ENCODE measurements at regions not wholly inside any gene's neighbourhood (a gene's known extent, or its start where the extent isn't known, plus 50 kb on each side); places are given as distances from the start of the nearest gene placed in this dataset.

DNA sequence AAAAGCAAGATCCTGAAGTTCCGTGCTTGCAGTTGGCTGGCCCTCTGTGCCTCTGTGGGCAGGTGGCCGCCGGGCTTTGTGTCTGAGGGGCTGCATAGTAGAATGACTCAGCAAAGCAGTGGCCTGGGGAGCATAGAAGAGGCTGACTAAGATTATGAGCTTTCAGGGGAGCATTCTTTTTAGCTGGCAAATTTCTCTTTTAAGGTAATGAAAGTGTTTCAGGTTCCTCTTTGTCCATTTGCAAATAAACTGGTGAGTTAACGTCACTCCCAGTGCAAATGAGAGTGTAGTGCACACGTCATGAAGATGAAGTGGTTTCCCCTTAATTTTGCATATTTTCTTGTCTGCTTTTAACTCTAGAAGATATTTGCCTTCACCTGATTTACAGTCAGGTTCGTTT lies 98.6 kb downstream of the BCL2L11 start:
- H3K36me3 ChIP-seq (ENCODE audit: low read depth, low read length): no peaks in the 10 kb centered on the region
- no peaks in the 10 kb centered on the region for H4K20me1 ChIP-seq (ENCODE audit: low read length)
- no TSS peak for BruUV-seq (replicated peaks)
- no peak overlapping the region for H3K9ac ChIP-seq (ENCODE audit: low read length)
- no peaks in the 10 kb centered on the region for H3K27me3 ChIP-seq (ENCODE audit: low read length)
- DNase-seq (no peak), ATAC-seq (no peak)
- H3K9me2 ChIP-seq (replicated peaks; ENCODE audit: low read length): no peaks in the 10 kb centered on the region
- H3K27ac ChIP-seq (ENCODE audit: low read length): no peak overlapping the region
- H3K4me1 ChIP-seq (ENCODE audit: insufficient read depth, low read length): no peaks in the 10 kb centered on the region
- H3K9me3 ChIP-seq (ENCODE audit: low read length): no peaks in the 10 kb centered on the region
- CTCF ChIA-PET: no interaction called here
- no peak overlapping the region for H3K4me2 ChIP-seq (ENCODE audit: low read length)
- no peak overlapping the region for H3K4me3 ChIP-seq (ENCODE audit: low read length)
- no peaks in the 10 kb centered on the region for H3F3A ChIP-seq (ENCODE audit: low read length, unreplicated experiment)
- no peaks in the 10 kb centered on the region for H3K79me2 ChIP-seq (ENCODE audit: low read length)
- intact Hi-C loops (cut with micrococcal nuclease): no loop called here
- H2AFZ ChIP-seq (ENCODE audit: low read length): no peak overlapping the region
- POLR2A ChIA-PET (ENCODE audit: unreplicated experiment): no interaction called here
- no peak for TF ChIP-seq EZH2phosphoT487 (IDR thresholded peaks at IDR 0.05; ENCODE audit: borderline replicate concordance, low read length)
- TF ChIP-seq EZH2 (IDR thresholded peaks at IDR 0.05; ENCODE audit: low read length, unreplicated experiment): no peak
- TF ChIP-seq, protein P1, sequence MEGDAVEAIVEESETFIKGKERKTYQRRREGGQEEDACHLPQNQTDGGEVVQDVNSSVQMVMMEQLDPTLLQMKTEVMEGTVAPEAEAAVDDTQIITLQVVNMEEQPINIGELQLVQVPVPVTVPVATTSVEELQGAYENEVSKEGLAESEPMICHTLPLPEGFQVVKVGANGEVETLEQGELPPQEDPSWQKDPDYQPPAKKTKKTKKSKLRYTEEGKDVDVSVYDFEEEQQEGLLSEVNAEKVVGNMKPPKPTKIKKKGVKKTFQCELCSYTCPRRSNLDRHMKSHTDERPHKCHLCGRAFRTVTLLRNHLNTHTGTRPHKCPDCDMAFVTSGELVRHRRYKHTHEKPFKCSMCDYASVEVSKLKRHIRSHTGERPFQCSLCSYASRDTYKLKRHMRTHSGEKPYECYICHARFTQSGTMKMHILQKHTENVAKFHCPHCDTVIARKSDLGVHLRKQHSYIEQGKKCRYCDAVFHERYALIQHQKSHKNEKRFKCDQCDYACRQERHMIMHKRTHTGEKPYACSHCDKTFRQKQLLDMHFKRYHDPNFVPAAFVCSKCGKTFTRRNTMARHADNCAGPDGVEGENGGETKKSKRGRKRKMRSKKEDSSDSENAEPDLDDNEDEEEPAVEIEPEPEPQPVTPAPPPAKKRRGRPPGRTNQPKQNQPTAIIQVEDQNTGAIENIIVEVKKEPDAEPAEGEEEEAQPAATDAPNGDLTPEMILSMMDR (conservative IDR thresholded peaks at IDR 0.05; ENCODE audit: low read depth, low read length): no peak

DNA sequence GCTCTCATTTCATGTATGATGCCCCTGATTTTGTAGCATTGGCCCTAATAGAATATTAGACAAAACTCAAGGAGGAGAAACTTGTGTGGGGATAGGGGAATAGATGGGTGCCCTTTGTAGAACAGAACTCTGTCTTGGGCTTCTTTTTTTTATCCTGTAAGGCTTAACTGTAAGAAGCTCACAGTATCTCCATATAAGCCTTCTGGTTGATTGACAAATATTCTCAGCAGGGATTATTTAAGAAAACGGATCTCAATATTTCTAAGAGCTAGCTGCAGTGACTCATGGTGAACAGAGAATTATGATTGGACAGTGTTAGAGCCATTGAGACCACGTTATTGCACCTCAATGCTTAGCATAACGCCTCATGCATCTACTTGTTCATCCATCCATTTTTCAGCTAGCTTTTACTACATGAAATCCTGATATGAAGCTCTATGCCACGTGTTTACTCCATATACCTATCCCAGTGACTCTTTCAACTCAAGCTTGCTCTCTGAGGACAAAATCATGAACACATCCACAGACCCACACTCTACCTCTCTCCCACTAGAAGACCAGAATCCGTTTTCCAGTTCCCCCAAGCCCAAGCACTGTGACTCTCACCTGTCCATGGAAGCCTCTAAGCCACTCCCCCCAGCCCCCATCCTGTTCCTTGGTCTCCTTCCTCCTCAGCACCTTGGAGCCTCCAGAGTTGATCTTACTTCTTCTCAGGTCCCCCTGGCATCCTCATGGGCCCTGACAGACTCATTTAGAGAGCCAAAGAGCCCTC lies 99.2 kb downstream of the BCL2L11 start:
- no peaks in the 10 kb centered on the region for H3K79me2 ChIP-seq (ENCODE audit: low read length)
- no peaks in the 10 kb centered on the region for H3F3A ChIP-seq (ENCODE audit: low read length, unreplicated experiment)
- POLR2A ChIA-PET (ENCODE audit: unreplicated experiment): no interaction called here
- no peaks in the 10 kb centered on the region for H3K9me3 ChIP-seq (ENCODE audit: low read length)
- TF ChIP-seq, protein P1 (conservative IDR thresholded peaks at IDR 0.05; ENCODE audit: low read depth, low read length): no peak
- TF ChIP-seq EZH2phosphoT487 (IDR thresholded peaks at IDR 0.05; ENCODE audit: borderline replicate concordance, low read length): no peak
- TF ChIP-seq EZH2 (IDR thresholded peaks at IDR 0.05; ENCODE audit: low read length, unreplicated experiment): no peak
- no peaks in the 10 kb centered on the region for H3K27me3 ChIP-seq (ENCODE audit: low read length)
- H2AFZ ChIP-seq (ENCODE audit: low read length): no peak overlapping the region
- no peak overlapping the region for H3K27ac ChIP-seq (ENCODE audit: low read length)
- no peak overlapping the region for H3K4me2 ChIP-seq (ENCODE audit: low read length)
- no peak overlapping the region for H3K4me3 ChIP-seq (ENCODE audit: low read length)
- no peaks in the 10 kb centered on the region for H3K4me1 ChIP-seq (ENCODE audit: insufficient read depth, low read length)
- ATAC-seq (no peak), DNase-seq (no peak)
- intact Hi-C loops (cut with micrococcal nuclease): no loop called here
- H3K9ac ChIP-seq (ENCODE audit: low read length): no peak overlapping the region
- no TSS peak for BruUV-seq (replicated peaks)
- CTCF ChIA-PET: no interaction called here
- no peaks in the 10 kb centered on the region for H3K36me3 ChIP-seq (ENCODE audit: low read depth, low read length)
- no peaks in the 10 kb centered on the region for H4K20me1 ChIP-seq (ENCODE audit: low read length)
- H3K9me2 ChIP-seq (replicated peaks; ENCODE audit: low read length): no peaks in the 10 kb centered on the region

GRCh38 chr2:111220962-111221361 lies 100.2 kb downstream of the BCL2L11 start:
- H2AFZ ChIP-seq (ENCODE audit: low read length): no peak overlapping the region
- no peaks in the 10 kb centered on the region for H3K9me2 ChIP-seq (replicated peaks; ENCODE audit: low read length)
- ChIA-PET POLR2A (ENCODE audit: unreplicated experiment) (no interaction called here), CTCF (no interaction called here)
- H3K36me3 ChIP-seq (ENCODE audit: low read depth, low read length): no peaks in the 10 kb centered on the region
- H4K20me1 ChIP-seq (ENCODE audit: low read length): no peaks in the 10 kb centered on the region
- intact Hi-C loops (cut with micrococcal nuclease): no loop called here
- no peaks in the 10 kb centered on the region for H3F3A ChIP-seq (ENCODE audit: low read length, unreplicated experiment)
- no peaks in the 10 kb centered on the region for H3K79me2 ChIP-seq (ENCODE audit: low read length)
- H3K9ac ChIP-seq (ENCODE audit: low read length): no peak overlapping the region
- no peak overlapping the region for H3K4me3 ChIP-seq (ENCODE audit: low read length)
- no peaks in the 10 kb centered on the region for H3K4me1 ChIP-seq (ENCODE audit: insufficient read depth, low read length)
- H3K27ac ChIP-seq (ENCODE audit: low read length): no peak overlapping the region
- BruUV-seq (replicated peaks): no TSS peak
- DNase-seq (no peak), ATAC-seq (no peak)
- H3K4me2 ChIP-seq (ENCODE audit: low read length): no peak overlapping the region
- H3K9me3 ChIP-seq (ENCODE audit: low read length): no peaks in the 10 kb centered on the region
- H3K27me3 ChIP-seq (ENCODE audit: low read length): no peaks in the 10 kb centered on the region
- TF ChIP-seq EZH2 (IDR thresholded peaks at IDR 0.05; ENCODE audit: low read length, unreplicated experiment) (no peak), EZH2phosphoT487 (IDR thresholded peaks at IDR 0.05; ENCODE audit: borderline replicate concordance, low read length) (no peak)
- TF ChIP-seq, protein P1 (conservative IDR thresholded peaks at IDR 0.05; ENCODE audit: low read depth, low read length): no peak

Data from PC-3 (cell line).